H9 (cell line): ENCODE measurements at regions not wholly inside any gene's neighbourhood (a gene's known extent, or its start where the extent isn't known, plus 50 kb on each side); places are given as distances from the start of the nearest gene placed in this dataset.
"Not testable (repeated sequence)": the region's sequence is repeated elsewhere in the genome, so short reads cannot be mapped to it uniquely, and the experiment has no call there.

Experiments used
- DNase-seq: peaks from one replicate; pipeline ENCODE4 v3.0.0-alpha.2; 2017
- H2AFZ ChIP-seq: one replicate; pipeline ENCODE4 v1.6.1; 2013; ENCODE audit warnings: mild to moderate bottlenecking, low read length, control low read depth, moderate library complexity
- H2AK5ac ChIP-seq: 2 replicates; pipeline ENCODE4 v1.6.1; 2013; ENCODE audit warnings: low read length, control low read depth, mixed read lengths; ENCODE audit not compliant: insufficient read length
- H2BK120ac ChIP-seq: one replicate; pipeline ENCODE4 v1.6.1; 2013; ENCODE audit warnings: low read depth, mild to moderate bottlenecking, low read length, control low read depth, inconsistent platforms; ENCODE audit not compliant: poor library complexity, severe bottlenecking
- H2BK12ac ChIP-seq: 2 replicates; pipeline ENCODE4 v1.6.1; 2013; ENCODE audit warnings: low read length, control low read depth, mixed read lengths, low read depth; ENCODE audit not compliant: insufficient read length
- H2BK15ac ChIP-seq: 2 replicates; pipeline ENCODE4 v1.6.1; 2013; ENCODE audit warnings: low read depth, low read length, control low read depth
- H2BK20ac ChIP-seq: one replicate; pipeline ENCODE4 v1.6.1; 2013; ENCODE audit warnings: low read depth, mild to moderate bottlenecking, low read length, control low read depth, inconsistent platforms; ENCODE audit not compliant: poor library complexity, severe bottlenecking
- H2BK5ac ChIP-seq: 2 replicates; pipeline ENCODE4 v1.6.1; 2013; ENCODE audit warnings: low read length, control low read depth, mixed read lengths; ENCODE audit not compliant: insufficient read length
- H3K14ac ChIP-seq: 2 replicates; pipeline ENCODE4 v1.6.1; 2013; ENCODE audit warnings: low read length, control low read depth; ENCODE audit not compliant: insufficient read depth
- H3K18ac ChIP-seq: 2 replicates; pipeline ENCODE4 v1.6.1; 2013; ENCODE audit warnings: low read depth, mild to moderate bottlenecking, mixed read lengths, low read length, control low read depth; ENCODE audit not compliant: insufficient read length
- H3K23ac ChIP-seq: 2 replicates; pipeline ENCODE4 v1.6.1; 2013; ENCODE audit warnings: low read length, control low read depth, mixed read lengths, low read depth; ENCODE audit not compliant: insufficient read length
- H3K23me2 ChIP-seq: 2 replicates; pipeline ENCODE4 v1.6.1; 2013; ENCODE audit warnings: low read depth, mild to moderate bottlenecking, mixed read lengths, low read length, control low read depth; ENCODE audit not compliant: insufficient read length, poor library complexity, severe bottlenecking
- H3K27ac ChIP-seq: 2 replicates; pipeline ENCODE4 v1.5.1; 2013; ENCODE audit warnings: low read length, control low read depth, mixed read lengths, low read depth; ENCODE audit not compliant: insufficient read length
- H3K27me3 ChIP-seq: 2 replicates; pipeline ENCODE4 v1.6.1; 2013; ENCODE audit warnings: low read length, control low read depth, inconsistent platforms; ENCODE audit not compliant: insufficient read depth
- H3K4ac ChIP-seq: 2 replicates; pipeline ENCODE4 v1.6.1; 2013; ENCODE audit warnings: low read depth, mild to moderate bottlenecking, control low read depth, inconsistent platforms, low read length, moderate library complexity
- H3K4me1 ChIP-seq: 2 replicates; pipeline ENCODE4 v1.6.1; 2013; ENCODE audit warnings: low read length, control low read depth, inconsistent platforms; ENCODE audit not compliant: insufficient read depth
- H3K4me2 ChIP-seq: 2 replicates; pipeline ENCODE4 v1.6.1; 2013; ENCODE audit warnings: low read length, control low read depth, mixed read lengths; ENCODE audit not compliant: insufficient read length, insufficient read depth
- H3K56ac ChIP-seq: 2 replicates; pipeline ENCODE4 v1.6.1; 2013; ENCODE audit warnings: low read depth, mild to moderate bottlenecking, mixed read lengths, low read length, control low read depth; ENCODE audit not compliant: insufficient read length
- H3K79me1 ChIP-seq: 2 replicates; pipeline ENCODE4 v1.6.1; 2013; ENCODE audit warnings: low read depth, mild to moderate bottlenecking, moderate library complexity, low read length, control low read depth, inconsistent platforms; ENCODE audit not compliant: insufficient read depth, poor library complexity, severe bottlenecking
- H3K79me2 ChIP-seq: 2 replicates; pipeline ENCODE4 v1.6.1; 2013; ENCODE audit warnings: low read length, control low read depth, inconsistent platforms; ENCODE audit not compliant: insufficient read depth
- H3K9ac ChIP-seq: 2 replicates; pipeline ENCODE4 v1.6.1; 2013; ENCODE audit warnings: low read length, control low read depth, mixed read lengths; ENCODE audit not compliant: insufficient read length; ENCODE audit errors: extremely low read depth
- H3K9me3 ChIP-seq: one replicate; pipeline ENCODE4 v1.6.1; 2013; ENCODE audit warnings: low read depth, low read length, inconsistent platforms; ENCODE audit not compliant: control insufficient read depth
- H3T11ph ChIP-seq: one replicate; pipeline ENCODE4 v1.6.1; 2013; ENCODE audit warnings: mild to moderate bottlenecking, low read length, control low read depth, inconsistent platforms
- H4K20me1 ChIP-seq: one replicate; pipeline ENCODE4 v1.6.1; 2013; ENCODE audit not compliant: control insufficient read depth, insufficient read length, insufficient read depth
- H4K5ac ChIP-seq: 2 replicates; pipeline ENCODE4 v1.6.1; 2013; ENCODE audit warnings: low read depth, mild to moderate bottlenecking, mixed read lengths, low read length, control low read depth; ENCODE audit not compliant: insufficient read length
- H4K8ac ChIP-seq: replicated peaks from 2 replicates; pipeline ENCODE4 v1.6.1; 2013; ENCODE audit warnings: low read length, control low read depth, mixed read lengths, low read depth; ENCODE audit not compliant: insufficient read length
- H4K91ac ChIP-seq: 2 replicates; pipeline ENCODE4 v1.6.1; 2013; ENCODE audit warnings: low read depth, mild to moderate bottlenecking, moderate library complexity, mixed read lengths, low read length, control low read depth; ENCODE audit not compliant: insufficient read length
- H3K27ac Mint-ChIP-seq, 3 experiments: 2 replicates in 2 of 3; 3 replicates in 1 of 3; pipeline ENCODE4 v1.8.0; 2020 to 2021; ENCODE audit warnings: mixed read lengths in 3 of 3, mild to moderate bottlenecking in 1 of 3, moderate library complexity in 1 of 3
- H3K27me3 Mint-ChIP-seq: 2 replicates; pipeline ENCODE4 v1.8.0; 2021; ENCODE audit warnings: low read depth, mild to moderate bottlenecking, moderate library complexity, mixed read lengths
- H3K36me3 Mint-ChIP-seq, 3 experiments: 2 replicates in 2 of 3; 3 replicates in 1 of 3; pipeline ENCODE4 v1.8.0; 2020 to 2021; ENCODE audit warnings: low read depth in 3 of 3, mixed read lengths in 3 of 3; ENCODE audit not compliant: insufficient read depth in 1 of 3
- H3K4me1 Mint-ChIP-seq, 2 experiments: 2 replicates each; pipeline ENCODE4 v1.8.0; 2020; ENCODE audit warnings: mixed read lengths in 2 of 2
- H3K4me3 Mint-ChIP-seq, 2 experiments: 2 replicates in 1 of 2; 3 replicates in 1 of 2; pipeline ENCODE4 v1.8.0; 2020 to 2021; ENCODE audit warnings: mild to moderate bottlenecking in 2 of 2, mixed read lengths in 2 of 2, moderate library complexity in 1 of 2
- H3K9me3 Mint-ChIP-seq, 2 experiments: 2 replicates in 1 of 2; 3 replicates in 1 of 2; pipeline ENCODE4 v1.8.0; 2020; ENCODE audit warnings: mild to moderate bottlenecking in 2 of 2, mixed read lengths in 2 of 2, moderate library complexity in 1 of 2
- WGBS: extraction: QIAGEN DNeasy Blood & Tissue Kit; methylation state at CpG from one replicate; pipeline ENCODE4 v1.1.7; 2013; ENCODE audit warnings: missing lambda C conversion rate, low lambda C conversion rate, mixed read lengths; ENCODE audit not compliant: insufficient read length; ENCODE audit errors: extremely low coverage; 5-methylcytosine and 5-hydroxymethylcytosine counted together
- TF ChIP-seq, protein P1 (sequence below): fragments of 200-600 bp; sonication (generic); conservative IDR thresholded peaks from 3 replicates; pipeline ENCODE4 v1.8.0; 2021; ENCODE audit warnings: antibody characterized with exemption, mild to moderate bottlenecking

DNA sequence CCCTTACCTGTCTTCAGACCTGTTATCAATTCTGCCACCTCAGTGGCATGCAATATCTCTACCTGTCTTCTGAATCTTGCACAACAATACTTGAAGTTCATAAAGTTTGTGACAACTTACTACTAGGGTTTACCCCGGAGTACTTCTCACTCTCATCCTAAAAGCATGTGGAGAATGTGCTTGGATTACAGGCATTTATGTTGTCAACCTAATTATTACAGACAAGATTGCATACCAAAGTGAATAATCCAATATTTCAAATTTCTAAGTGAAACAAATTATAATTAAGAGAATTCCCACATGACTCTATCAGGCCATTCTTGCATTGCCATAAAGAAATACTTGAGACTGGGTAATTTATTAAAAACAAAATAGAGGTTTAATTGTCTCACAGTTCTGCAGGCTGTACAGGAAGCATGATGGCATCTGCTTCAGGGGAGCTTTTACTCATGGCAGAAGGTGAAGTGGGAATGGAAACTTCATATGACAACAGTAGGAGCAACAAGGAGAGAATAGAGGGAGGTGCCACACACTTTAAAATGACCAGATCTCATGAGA, 661.0 kb upstream of the SPRY2 start:
- Histone ChIP-seq H4K5ac (no peak overlapping the region), H4K91ac (no peak overlapping the region), H3K23ac (no peak overlapping the region), H2BK15ac (no peak overlapping the region), H4K8ac (no peak overlapping the region), H3K4ac (no peak overlapping the region), H3K27ac (no peak overlapping the region), H3K9ac (no peak overlapping the region), H2BK20ac (no peak overlapping the region), H3K23me2 (no peaks in the 10 kb centered on the region), H3K4me2 (no peak overlapping the region), H3K4me1 (no peaks in the 10 kb centered on the region), H3K79me2 (no peaks in the 10 kb centered on the region), H2AK5ac (no peak overlapping the region), H3K18ac (no peak overlapping the region), H3T11ph (no peak overlapping the region), H2BK12ac (no peak overlapping the region), H3K27me3 (no peaks in the 10 kb centered on the region), H3K14ac (no peak overlapping the region), H2BK120ac (no peak overlapping the region), H2BK5ac (no peak overlapping the region), H3K56ac (no peak overlapping the region), H4K20me1 (no peaks in the 10 kb centered on the region), H3K9me3 (no peaks in the 10 kb centered on the region), H3K79me1 (no peaks in the 10 kb centered on the region), H2AFZ (no peak overlapping the region)
- DNase-seq: no peak
- TF ChIP-seq, protein P1, sequence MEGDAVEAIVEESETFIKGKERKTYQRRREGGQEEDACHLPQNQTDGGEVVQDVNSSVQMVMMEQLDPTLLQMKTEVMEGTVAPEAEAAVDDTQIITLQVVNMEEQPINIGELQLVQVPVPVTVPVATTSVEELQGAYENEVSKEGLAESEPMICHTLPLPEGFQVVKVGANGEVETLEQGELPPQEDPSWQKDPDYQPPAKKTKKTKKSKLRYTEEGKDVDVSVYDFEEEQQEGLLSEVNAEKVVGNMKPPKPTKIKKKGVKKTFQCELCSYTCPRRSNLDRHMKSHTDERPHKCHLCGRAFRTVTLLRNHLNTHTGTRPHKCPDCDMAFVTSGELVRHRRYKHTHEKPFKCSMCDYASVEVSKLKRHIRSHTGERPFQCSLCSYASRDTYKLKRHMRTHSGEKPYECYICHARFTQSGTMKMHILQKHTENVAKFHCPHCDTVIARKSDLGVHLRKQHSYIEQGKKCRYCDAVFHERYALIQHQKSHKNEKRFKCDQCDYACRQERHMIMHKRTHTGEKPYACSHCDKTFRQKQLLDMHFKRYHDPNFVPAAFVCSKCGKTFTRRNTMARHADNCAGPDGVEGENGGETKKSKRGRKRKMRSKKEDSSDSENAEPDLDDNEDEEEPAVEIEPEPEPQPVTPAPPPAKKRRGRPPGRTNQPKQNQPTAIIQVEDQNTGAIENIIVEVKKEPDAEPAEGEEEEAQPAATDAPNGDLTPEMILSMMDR: no peak
- no peak overlapping the region for H3K27ac Mint-ChIP-seq
- WGBS: no CpG with 5 or more reads among the region's 1 CpG
- H3K36me3 Mint-ChIP-seq: peaks cover 0 to 11% (median 6%) of the 10 kb centered on the region in 3 experiments; a peak in 4 of 7 replicates
- no peaks in the 10 kb centered on the region for H3K27me3 Mint-ChIP-seq
- H3K9me3 Mint-ChIP-seq: peaks cover 9% of the 10 kb centered on the region in 2 experiments; a peak in 3 of 5 replicates
- no peak overlapping the region for H3K4me3 Mint-ChIP-seq
- no peaks in the 10 kb centered on the region for H3K4me1 Mint-ChIP-seq

DNA sequence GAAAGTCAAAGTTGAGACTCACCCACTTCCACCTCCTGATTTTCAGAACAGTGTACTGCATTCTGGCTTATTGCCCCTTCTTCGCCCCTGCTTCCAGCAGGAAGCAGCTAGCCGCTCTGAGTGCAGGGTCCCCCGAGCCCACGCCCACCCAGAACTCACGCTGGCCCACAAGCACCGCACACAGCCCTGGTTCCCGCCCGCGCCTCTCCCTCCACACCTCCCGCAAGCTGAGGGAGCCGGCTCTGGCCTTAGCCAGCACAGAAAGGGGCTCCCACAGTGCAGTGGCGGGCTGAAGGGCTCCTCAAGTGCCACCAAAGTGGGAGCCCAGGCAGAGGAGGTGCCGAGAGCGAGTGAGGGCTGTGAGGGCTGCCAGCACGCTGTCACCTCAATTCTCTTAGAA, 657.7 kb upstream of the SPRY2 start:
- H3K27me3 Mint-ChIP-seq, H3K9me3 Mint-ChIP-seq, H2AFZ ChIP-seq, H3K4me1 Mint-ChIP-seq, H2BK5ac ChIP-seq, H2AK5ac ChIP-seq, H3K14ac ChIP-seq, H2BK120ac ChIP-seq, H3K4me1 ChIP-seq, H3K4me3 Mint-ChIP-seq, H2BK12ac ChIP-seq, H3K56ac ChIP-seq, H4K91ac ChIP-seq, H3K18ac ChIP-seq, H3K9ac ChIP-seq, H4K5ac ChIP-seq, H3K27me3 ChIP-seq, H4K20me1 ChIP-seq, H3K4ac ChIP-seq, H2BK20ac ChIP-seq, DNase-seq, H3K4me2 ChIP-seq, H2BK15ac ChIP-seq, H3K79me2 ChIP-seq, H3K23me2 ChIP-seq, H3T11ph ChIP-seq, H4K8ac ChIP-seq, H3K27ac ChIP-seq, H3K9me3 ChIP-seq, H3K23ac ChIP-seq, H3K27ac Mint-ChIP-seq, H3K79me1 ChIP-seq: not testable (repeated sequence)
- WGBS: no CpG with 5 or more reads among the region's 15 CpGs
- H3K36me3 Mint-ChIP-seq: peaks cover 0 to 11% (median 6%) of the 10 kb centered on the region in 3 experiments; a peak in 4 of 7 replicates
